ENCODE measurements at regions not wholly inside any gene's neighbourhood (a gene's known extent, or its start where the extent isn't known, plus 50 kb on each side); places are given as distances from the start of the nearest gene placed in this dataset.

GRCh38 chr2:38218591-38218991, 142.6 kb upstream of the CYP1B1 start:
- dilution Hi-C loops (cut with HindIII; ENCODE audit: low sequenced_read_pairs, unreplicated experiment) (no loop called here), in situ Hi-C loops (cut with MboI; ENCODE audit: low sequenced_read_pairs) (no loop called here), intact Hi-C loops (cut with micrococcal nuclease) (no loop called here)
- H2BK5ac ChIP-seq (ENCODE audit: low read depth, low read length, poor library complexity, severe bottlenecking): no peak overlapping the region
- no peak overlapping the region for H3K4ac ChIP-seq (ENCODE audit: low read depth, low read length)
- H3K27ac ChIP-seq (ENCODE audit: insufficient read depth, low read length): no peak overlapping the region
- no peak overlapping the region for H3K9ac ChIP-seq (ENCODE audit: low read depth, low read length)
- H3K18ac ChIP-seq (ENCODE audit: low read depth, low read length): no peak overlapping the region
- ATAC-seq (ENCODE audit: low read depth) (no peak), DNase-seq (no peak)
- H3K9me3 ChIP-seq (ENCODE audit: control insufficient read depth, insufficient read depth, low read length): 0 out of 2 replicates have a peak, but pooled peaks cover 1% of the 10 kb centered on the region
- H4K91ac ChIP-seq (ENCODE audit: insufficient read depth, low read depth, low read length): no peak overlapping the region
- H2BK15ac ChIP-seq (ENCODE audit: low read depth, low read length): no peak overlapping the region
- no peaks in the 10 kb centered on the region for H3K36me3 ChIP-seq (ENCODE audit: control insufficient read depth, insufficient read depth, low read length)
- H3K9me1 ChIP-seq (ENCODE audit: insufficient read depth, low read length): no peaks in the 10 kb centered on the region
- 0% methylated on average over 1 of the region's 4 CpGs; no CpG with 5 or more reads in 1 of the 2 experiments for WGBS, 2 experiments (ENCODE audit: extremely low coverage in 2 of 2, insufficient read length in 1 of 2)
- no peak overlapping the region for H2AK9ac ChIP-seq (replicated peaks; ENCODE audit: low read depth, low read length, poor library complexity)
- no peaks in the 10 kb centered on the region; the same call in 1 of the 2 replicates for H3K4me1 ChIP-seq (ENCODE audit: control insufficient read depth, insufficient read depth, low read length)
- H4K20me1 ChIP-seq (ENCODE audit: insufficient read depth, low read length): no peaks in the 10 kb centered on the region
- no peak overlapping the region for H4K5ac ChIP-seq (ENCODE audit: low read depth, low read length)
- no peak overlapping the region for H4K8ac ChIP-seq (ENCODE audit: low read depth in 2 of 2, low read length in 2 of 2)
- H3K27me3 ChIP-seq (ENCODE audit: control insufficient read depth, insufficient read depth, low read length): peaks cover 18% of the 10 kb centered on the region
- H2AFZ ChIP-seq (replicated peaks; ENCODE audit: low read length, poor library complexity): peak overlapping the region; percentile 10
- no TSS peak for BruUV-seq (replicated peaks)
- no peaks in the 10 kb centered on the region for H3K79me1 ChIP-seq (ENCODE audit: low read depth in 1 of 2, low read length in 2 of 2)
- POLR2A ChIA-PET (ENCODE audit: unreplicated experiment): no interaction called here
- H3K23ac ChIP-seq (ENCODE audit: low read depth, low read length): no peak overlapping the region
- H3K4me2 ChIP-seq (ENCODE audit: low read depth, low read length): no peak overlapping the region
- H2BK120ac ChIP-seq (ENCODE audit: low read depth, low read length): no peak overlapping the region
- no peak overlapping the region for H3K56ac ChIP-seq (ENCODE audit: extremely low read depth, insufficient read depth, low read length)
- TF ChIP-seq, protein P1, sequence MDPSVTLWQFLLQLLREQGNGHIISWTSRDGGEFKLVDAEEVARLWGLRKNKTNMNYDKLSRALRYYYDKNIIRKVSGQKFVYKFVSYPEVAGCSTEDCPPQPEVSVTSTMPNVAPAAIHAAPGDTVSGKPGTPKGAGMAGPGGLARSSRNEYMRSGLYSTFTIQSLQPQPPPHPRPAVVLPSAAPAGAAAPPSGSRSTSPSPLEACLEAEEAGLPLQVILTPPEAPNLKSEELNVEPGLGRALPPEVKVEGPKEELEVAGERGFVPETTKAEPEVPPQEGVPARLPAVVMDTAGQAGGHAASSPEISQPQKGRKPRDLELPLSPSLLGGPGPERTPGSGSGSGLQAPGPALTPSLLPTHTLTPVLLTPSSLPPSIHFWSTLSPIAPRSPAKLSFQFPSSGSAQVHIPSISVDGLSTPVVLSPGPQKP (IDR thresholded peaks at IDR 0.05; ENCODE audit: borderline replicate concordance, low read depth, low read length): no peak
- TF ChIP-seq MXI1 (IDR thresholded peaks at IDR 0.05; ENCODE audit: borderline replicate concordance, low read depth, low read length): no peak
- no peak for TF ChIP-seq NFE2L2 (IDR thresholded peaks at IDR 0.05; ENCODE audit: low read depth, low read length)
- TF ChIP-seq, protein P2, sequence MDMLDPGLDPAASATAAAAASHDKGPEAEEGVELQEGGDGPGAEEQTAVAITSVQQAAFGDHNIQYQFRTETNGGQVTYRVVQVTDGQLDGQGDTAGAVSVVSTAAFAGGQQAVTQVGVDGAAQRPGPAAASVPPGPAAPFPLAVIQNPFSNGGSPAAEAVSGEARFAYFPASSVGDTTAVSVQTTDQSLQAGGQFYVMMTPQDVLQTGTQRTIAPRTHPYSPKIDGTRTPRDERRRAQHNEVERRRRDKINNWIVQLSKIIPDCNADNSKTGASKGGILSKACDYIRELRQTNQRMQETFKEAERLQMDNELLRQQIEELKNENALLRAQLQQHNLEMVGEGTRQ (IDR thresholded peaks at IDR 0.05; ENCODE audit: low read depth, low read length): no peak
- no peak for TF ChIP-seq BHLHE40 (IDR thresholded peaks at IDR 0.05; ENCODE audit: low read depth, low read length)
- no peak for TF ChIP-seq RFX5 (IDR thresholded peaks at IDR 0.05; ENCODE audit: low read depth, low read length)
- TF ChIP-seq, protein P3, sequence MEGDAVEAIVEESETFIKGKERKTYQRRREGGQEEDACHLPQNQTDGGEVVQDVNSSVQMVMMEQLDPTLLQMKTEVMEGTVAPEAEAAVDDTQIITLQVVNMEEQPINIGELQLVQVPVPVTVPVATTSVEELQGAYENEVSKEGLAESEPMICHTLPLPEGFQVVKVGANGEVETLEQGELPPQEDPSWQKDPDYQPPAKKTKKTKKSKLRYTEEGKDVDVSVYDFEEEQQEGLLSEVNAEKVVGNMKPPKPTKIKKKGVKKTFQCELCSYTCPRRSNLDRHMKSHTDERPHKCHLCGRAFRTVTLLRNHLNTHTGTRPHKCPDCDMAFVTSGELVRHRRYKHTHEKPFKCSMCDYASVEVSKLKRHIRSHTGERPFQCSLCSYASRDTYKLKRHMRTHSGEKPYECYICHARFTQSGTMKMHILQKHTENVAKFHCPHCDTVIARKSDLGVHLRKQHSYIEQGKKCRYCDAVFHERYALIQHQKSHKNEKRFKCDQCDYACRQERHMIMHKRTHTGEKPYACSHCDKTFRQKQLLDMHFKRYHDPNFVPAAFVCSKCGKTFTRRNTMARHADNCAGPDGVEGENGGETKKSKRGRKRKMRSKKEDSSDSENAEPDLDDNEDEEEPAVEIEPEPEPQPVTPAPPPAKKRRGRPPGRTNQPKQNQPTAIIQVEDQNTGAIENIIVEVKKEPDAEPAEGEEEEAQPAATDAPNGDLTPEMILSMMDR (conservative IDR thresholded peaks at IDR 0.05; ENCODE audit: low read depth, low read length): no peak
- TF ChIP-seq RCOR1 (IDR thresholded peaks at IDR 0.05; ENCODE audit: insufficient replicate concordance, low read length): no peak
- TF ChIP-seq RAD21 (IDR thresholded peaks at IDR 0.05; ENCODE audit: low read length): no peak
- H2BK20ac ChIP-seq (ENCODE audit: low read depth, low read length): no peak overlapping the region
- no peak overlapping the region for H3K14ac ChIP-seq (replicated peaks; ENCODE audit: low read depth, low read length)
- H3K4me3 ChIP-seq (ENCODE audit: insufficient read depth, low read depth, low read length): no peak overlapping the region
- CTCF ChIA-PET: no interaction called here
- no peak overlapping the region for H2AK5ac ChIP-seq (ENCODE audit: low read depth, low read length)
